PC-3 (cell line): ENCODE measurements at regions not wholly inside any gene's neighbourhood (a gene's known extent, or its start where the extent isn't known, plus 50 kb on each side); places are given as distances from the start of the nearest gene placed in this dataset.
A peak's percentile ranks its signal among the peaks of the same experiment; 100 is the strongest.

Experiments
- ATAC-seq: fragments of 200-7000 bp; cut with Tn5 transposase; 2 replicates; pipeline ENCODE4 v1.9.1; 2020; ENCODE audit warnings: mild to moderate bottlenecking, moderate library complexity
- BruUV-seq: library from RNA; stranded (reverse); fragments of 400-500 nt; replicated peaks from 2 replicates; lab custom pipeline; 2021; lab: Mats Ljungman, UMichigan
- CTCF ChIA-PET: fragments of 300-600 bp; sonication (Branson Sonifier 250); formaldehyde crosslinking; loops from one replicate; lab custom pipeline; 2022; ENCODE audit warnings: antibody characterized with exemption; lab: Charles Lee
- POLR2A ChIA-PET: fragments of 300-600 bp; sonication (Branson Sonifier 250); formaldehyde crosslinking; loops from one replicate; lab custom pipeline; 2022; ENCODE audit warnings: antibody characterized with exemption; ENCODE audit not compliant: unreplicated experiment; lab: Charles Lee
- DNase-seq: peaks from one replicate; pipeline ENCODE4 v3.0.0-alpha.2; 2015
- H2AFZ ChIP-seq: fragments of 300-600 bp; sonication (generic); 2 replicates; pipeline ENCODE4 v1.6.0; 2016; ENCODE audit warnings: antibody characterized with exemption, low read length
- H3F3A ChIP-seq: fragments of 300-600 bp; sonication (generic); one replicate; pipeline ENCODE4 v1.6.0; 2017; ENCODE audit warnings: antibody characterized with exemption, low read length, control low read depth, mild to moderate bottlenecking; ENCODE audit not compliant: unreplicated experiment
- H3K27ac ChIP-seq: fragments of 300-600 bp; sonication (generic); 2 replicates; pipeline ENCODE4 v1.5.1; 2016; ENCODE audit warnings: mild to moderate bottlenecking, low read length
- H3K27me3 ChIP-seq: fragments of 300-600 bp; sonication (generic); 2 replicates; pipeline ENCODE4 v1.6.1; 2016; ENCODE audit warnings: low read length, mixed read lengths
- H3K36me3 ChIP-seq: fragments of 300-600 bp; sonication (generic); 2 replicates; pipeline ENCODE4 v1.6.1; 2016; ENCODE audit warnings: low read depth, mixed run types, low read length, mixed read lengths
- H3K4me1 ChIP-seq: fragments of 300-600 bp; sonication (generic); 2 replicates; pipeline ENCODE4 v1.5.1; 2016; ENCODE audit warnings: low read length; ENCODE audit not compliant: insufficient read depth
- H3K4me2 ChIP-seq: fragments of 300-600 bp; sonication (generic); 2 replicates; pipeline ENCODE4 v1.6.0; 2016; ENCODE audit warnings: low read length
- H3K4me3 ChIP-seq: fragments of 300-600 bp; sonication (generic); 2 replicates; pipeline ENCODE4 v1.5.1; 2016; ENCODE audit warnings: mild to moderate bottlenecking, low read length, mixed read lengths
- H3K79me2 ChIP-seq: fragments of 300-600 bp; sonication (generic); 2 replicates; pipeline ENCODE4 v1.6.1; 2017; ENCODE audit warnings: low read length, mixed read lengths
- H3K9ac ChIP-seq: fragments of 300-600 bp; sonication (generic); 2 replicates; pipeline ENCODE4 v1.6.0; 2016; ENCODE audit warnings: mild to moderate bottlenecking, low read length
- H3K9me2 ChIP-seq: fragments of 300-600 bp; sonication (generic); replicated peaks from 2 replicates; pipeline ENCODE4 v1.6.1; 2016; ENCODE audit warnings: mixed run types, low read length, mixed read lengths
- H3K9me3 ChIP-seq: fragments of 300-600 bp; sonication (generic); 2 replicates; pipeline ENCODE4 v1.6.1; 2016; ENCODE audit warnings: low read length, mixed read lengths
- H4K20me1 ChIP-seq: fragments of 300-600 bp; sonication (generic); 2 replicates; pipeline ENCODE4 v1.6.1; 2016; ENCODE audit warnings: low read length, mixed read lengths
- CTCF ChIP-seq: fragments of 300-600 bp; sonication (generic); conservative IDR thresholded peaks from 2 replicates; pipeline ENCODE4 v1.5.1; 2017; ENCODE audit warnings: antibody characterized with exemption, low read depth, mild to moderate bottlenecking, low read length
- EZH2 ChIP-seq: fragments of 300-600 bp; sonication (generic); IDR thresholded peaks from one replicate; pipeline ENCODE4 v1.6.1; 2017; ENCODE audit warnings: antibody characterized with exemption, mild to moderate bottlenecking, low read length; ENCODE audit not compliant: unreplicated experiment
- EZH2phosphoT487 ChIP-seq: fragments of 300-600 bp; sonication (generic); IDR thresholded peaks from 2 replicates; pipeline ENCODE4 v1.6.1; 2018; ENCODE audit warnings: mild to moderate bottlenecking, antibody characterized with exemption, low read length, borderline replicate concordance
- intact Hi-C: fragments of 100-400 bp; cut with micrococcal nuclease; formaldehyde crosslinking; loops from 2 replicates; pipeline ENCODE4 v1.9.0; 2023

- Histone ChIP-seq H3K79me2 (no peaks in the 10 kb centered on the region), H4K20me1 (no peaks in the 10 kb centered on the region), H3K4me2 (no peak overlapping the region), H3K27me3 (no peaks in the 10 kb centered on the region), H3K36me3 (no peaks in the 10 kb centered on the region), H3K9me3 (no peaks in the 10 kb centered on the region), H3F3A (no peaks in the 10 kb centered on the region), H2AFZ (no peak overlapping the region), H3K27ac (no peak overlapping the region), H3K9ac (no peak overlapping the region), H3K9me2 (no peaks in the 10 kb centered on the region), H3K4me1 (0 out of 2 replicates have a peak, but pooled peaks cover under 1% of the 10 kb centered on the region), H3K4me3 (no peak overlapping the region)
- ATAC-seq (no peak), DNase-seq (no peak)
- POLR2A ChIA-PET, result no interaction called here
- CTCF ChIA-PET, result no interaction called here
- TF ChIP-seq EZH2, result no peak
- TF ChIP-seq EZH2phosphoT487, result no peak
- no peak for TF ChIP-seq CTCF
- intact Hi-C loops, result no loop called here
- BruUV-seq, result no TSS peak
Observed at GRCh38 chr5:87183896-87184295, 83.8 kb upstream of the RASA1 start.

- H4K20me1 ChIP-seq, result no peaks in the 10 kb centered on the region
- H3K27ac ChIP-seq, result no peak overlapping the region
- no peaks in the 10 kb centered on the region for H3K9me3 ChIP-seq
- DNase-seq, result no peak
- H3F3A ChIP-seq, result no peaks in the 10 kb centered on the region
- H3K4me3 ChIP-seq, result no peak overlapping the region
- BruUV-seq, result no TSS peak
- TF ChIP-seq EZH2phosphoT487 (no peak), CTCF (no peak), EZH2 (no peak)
- intact Hi-C loops, result no loop called here
- H3K36me3 ChIP-seq, result no peaks in the 10 kb centered on the region
- ATAC-seq, result no peak
- CTCF ChIA-PET, result no interaction called here
- H3K4me2 ChIP-seq, result no peak overlapping the region
- no peaks in the 10 kb centered on the region for H3K27me3 ChIP-seq
- no peak overlapping the region for H3K9ac ChIP-seq
- H3K4me1 ChIP-seq, result peaks cover 8% of the 10 kb centered on the region
- no peak overlapping the region for H2AFZ ChIP-seq
- POLR2A ChIA-PET, result no interaction called here
- no peaks in the 10 kb centered on the region for H3K79me2 ChIP-seq
- no peaks in the 10 kb centered on the region for H3K9me2 ChIP-seq
Observed at GRCh38 chr5:87184605-87185004, 83.1 kb upstream of the RASA1 start.

- intact Hi-C loops, result no loop called here
- CTCF ChIA-PET, result no interaction called here
- H4K20me1 ChIP-seq, result no peaks in the 10 kb centered on the region
- H3K79me2 ChIP-seq, result no peaks in the 10 kb centered on the region
- no TSS peak for BruUV-seq
- H3K4me2 ChIP-seq, result no peak overlapping the region
- ATAC-seq (no peak), DNase-seq (peak; percentile 29)
- no peaks in the 10 kb centered on the region for H3K9me2 ChIP-seq
- POLR2A ChIA-PET, result interaction anchor here (0.6 kb wide), 1 partner anchor 217 kb away, joined by 6 read pairs; no protein-coding TSS in a partner anchor
- no peaks in the 10 kb centered on the region for H3F3A ChIP-seq
- H3K27me3 ChIP-seq, result no peaks in the 10 kb centered on the region
- H2AFZ ChIP-seq, result no peak overlapping the region
- no peaks in the 10 kb centered on the region for H3K36me3 ChIP-seq
- H3K9ac ChIP-seq, result no peak overlapping the region
- H3K27ac ChIP-seq, result no peak overlapping the region
- no peak overlapping the region for H3K4me3 ChIP-seq
- H3K9me3 ChIP-seq, result no peaks in the 10 kb centered on the region
- peaks cover 20% of the 10 kb centered on the region for H3K4me1 ChIP-seq
- TF ChIP-seq EZH2phosphoT487 (no peak), CTCF (no peak), EZH2 (no peak)
Observed at GRCh38 chr5:87185838-87186237, 81.8 kb upstream of the RASA1 start.
